ENCODE measurements at regions not wholly inside any gene's neighbourhood (a gene's known extent, or its start where the extent isn't known, plus 50 kb on each side); places are given as distances from the start of the nearest gene placed in this dataset.

DNA sequence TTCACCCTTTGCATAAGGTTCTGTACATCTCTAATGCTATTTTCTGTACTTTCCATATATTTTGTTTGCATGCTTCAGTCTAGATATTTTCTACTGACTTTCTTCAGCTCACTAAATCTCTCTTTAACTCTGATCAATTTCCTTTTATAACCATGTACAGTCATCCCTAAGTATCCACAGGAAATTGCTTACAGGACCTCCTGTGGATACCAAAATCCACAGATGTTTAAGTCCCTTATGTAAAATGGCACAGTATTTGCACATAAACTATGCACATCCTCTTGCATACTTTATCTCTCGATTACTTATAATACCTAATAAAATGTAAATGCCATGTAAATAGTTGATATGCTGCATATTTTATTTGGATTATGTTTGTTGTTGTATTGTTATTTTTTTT is 442.1 kb downstream of the TLE4 start:
- TF ChIP-seq, protein P1, sequence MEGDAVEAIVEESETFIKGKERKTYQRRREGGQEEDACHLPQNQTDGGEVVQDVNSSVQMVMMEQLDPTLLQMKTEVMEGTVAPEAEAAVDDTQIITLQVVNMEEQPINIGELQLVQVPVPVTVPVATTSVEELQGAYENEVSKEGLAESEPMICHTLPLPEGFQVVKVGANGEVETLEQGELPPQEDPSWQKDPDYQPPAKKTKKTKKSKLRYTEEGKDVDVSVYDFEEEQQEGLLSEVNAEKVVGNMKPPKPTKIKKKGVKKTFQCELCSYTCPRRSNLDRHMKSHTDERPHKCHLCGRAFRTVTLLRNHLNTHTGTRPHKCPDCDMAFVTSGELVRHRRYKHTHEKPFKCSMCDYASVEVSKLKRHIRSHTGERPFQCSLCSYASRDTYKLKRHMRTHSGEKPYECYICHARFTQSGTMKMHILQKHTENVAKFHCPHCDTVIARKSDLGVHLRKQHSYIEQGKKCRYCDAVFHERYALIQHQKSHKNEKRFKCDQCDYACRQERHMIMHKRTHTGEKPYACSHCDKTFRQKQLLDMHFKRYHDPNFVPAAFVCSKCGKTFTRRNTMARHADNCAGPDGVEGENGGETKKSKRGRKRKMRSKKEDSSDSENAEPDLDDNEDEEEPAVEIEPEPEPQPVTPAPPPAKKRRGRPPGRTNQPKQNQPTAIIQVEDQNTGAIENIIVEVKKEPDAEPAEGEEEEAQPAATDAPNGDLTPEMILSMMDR (IDR thresholded peaks at IDR 0.05; ENCODE audit: partially characterized antibody, unreplicated experiment) = no peak
- no peaks in the 10 kb centered on the region for H3K9me3 Mint-ChIP-seq (ENCODE audit: unreplicated experiment)
- no peak for DNase-seq
- H3K36me3 Mint-ChIP-seq (ENCODE audit: unreplicated experiment) = peaks cover 10% of the 10 kb centered on the region
- no peak overlapping the region for H3K4me3 Mint-ChIP-seq (ENCODE audit: unreplicated experiment)
- H3K27me3 Mint-ChIP-seq (ENCODE audit: unreplicated experiment) = no peaks in the 10 kb centered on the region
- H3K4me1 Mint-ChIP-seq (ENCODE audit: low read depth, unreplicated experiment) = no peaks in the 10 kb centered on the region
- no peak overlapping the region for H3K27ac Mint-ChIP-seq (ENCODE audit: unreplicated experiment)

DNA sequence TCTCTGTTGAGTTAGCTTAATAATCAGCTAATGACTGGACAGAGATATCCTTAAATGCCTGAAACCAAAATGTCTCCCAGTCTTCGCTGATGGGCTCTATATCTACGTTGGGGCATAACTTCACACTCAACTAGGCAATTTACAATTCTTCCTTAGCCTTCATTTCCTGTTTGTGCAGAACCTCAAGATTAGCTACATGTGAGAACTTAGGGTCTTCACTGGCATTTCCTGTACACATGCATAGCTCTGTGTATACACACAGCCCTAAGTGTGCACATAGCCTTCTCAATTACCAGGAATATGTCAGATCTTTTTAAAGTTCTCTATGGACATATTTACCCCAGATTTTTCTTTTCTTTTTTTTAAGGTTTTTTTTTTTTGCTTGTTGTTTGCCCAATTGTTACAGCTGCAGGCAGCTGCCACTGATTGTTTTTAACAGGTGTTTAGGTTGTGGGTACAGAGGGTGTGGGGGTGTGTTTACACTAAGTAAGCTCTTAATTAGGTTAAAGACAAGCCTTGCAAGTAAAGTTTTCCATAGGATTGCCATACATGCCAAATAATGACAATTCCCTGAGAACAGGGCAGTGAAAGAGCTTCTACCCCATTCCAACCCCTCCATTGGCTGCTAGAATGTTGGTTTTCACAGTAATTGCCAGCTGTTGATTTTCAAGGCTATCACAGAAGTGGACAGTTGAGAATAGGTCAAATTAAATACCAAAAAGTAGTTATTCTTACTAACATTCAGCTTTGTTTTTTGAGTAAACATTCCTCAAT is 441.0 kb downstream of the TLE4 start:
- H3K4me3 Mint-ChIP-seq (ENCODE audit: unreplicated experiment) = no peak overlapping the region
- TF ChIP-seq, protein P1 (IDR thresholded peaks at IDR 0.05; ENCODE audit: partially characterized antibody, unreplicated experiment) = no peak
- no peaks in the 10 kb centered on the region for H3K4me1 Mint-ChIP-seq (ENCODE audit: low read depth, unreplicated experiment)
- H3K9me3 Mint-ChIP-seq (ENCODE audit: unreplicated experiment) = no peaks in the 10 kb centered on the region
- H3K27me3 Mint-ChIP-seq (ENCODE audit: unreplicated experiment) = no peaks in the 10 kb centered on the region
- peaks cover 10% of the 10 kb centered on the region for H3K36me3 Mint-ChIP-seq (ENCODE audit: unreplicated experiment)
- no peak overlapping the region for H3K27ac Mint-ChIP-seq (ENCODE audit: unreplicated experiment)
- DNase-seq = no peak

DNA sequence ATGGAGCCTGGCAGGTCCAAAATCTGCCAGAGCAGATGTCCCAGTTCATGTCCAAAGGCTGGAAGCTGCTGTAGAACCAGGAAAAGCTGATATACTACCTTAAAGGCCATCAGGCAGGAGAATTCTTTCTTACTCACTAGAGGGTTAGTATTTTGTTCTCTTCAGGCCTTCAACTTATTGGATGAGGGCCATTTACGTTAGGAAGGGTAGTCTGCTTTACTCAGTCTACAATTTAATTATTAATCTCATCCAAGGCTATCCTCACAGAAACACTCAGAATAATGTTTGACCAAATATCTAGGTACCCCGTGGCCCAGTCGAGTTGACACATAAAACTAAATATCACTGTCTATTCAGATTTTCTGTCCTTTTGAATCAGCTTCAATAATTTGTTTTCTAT is 437.4 kb downstream of the TLE4 start:
- no peak for DNase-seq
- Mint-ChIP-seq H3K4me3 (ENCODE audit: unreplicated experiment) (no peak overlapping the region), H3K27ac (ENCODE audit: unreplicated experiment) (no peak overlapping the region), H3K36me3 (ENCODE audit: unreplicated experiment) (peaks cover 10% of the 10 kb centered on the region), H3K9me3 (ENCODE audit: unreplicated experiment) (no peaks in the 10 kb centered on the region), H3K27me3 (ENCODE audit: unreplicated experiment) (no peaks in the 10 kb centered on the region), H3K4me1 (ENCODE audit: low read depth, unreplicated experiment) (no peaks in the 10 kb centered on the region)
- TF ChIP-seq, protein P1 (IDR thresholded peaks at IDR 0.05; ENCODE audit: partially characterized antibody, unreplicated experiment) = no peak

DNA sequence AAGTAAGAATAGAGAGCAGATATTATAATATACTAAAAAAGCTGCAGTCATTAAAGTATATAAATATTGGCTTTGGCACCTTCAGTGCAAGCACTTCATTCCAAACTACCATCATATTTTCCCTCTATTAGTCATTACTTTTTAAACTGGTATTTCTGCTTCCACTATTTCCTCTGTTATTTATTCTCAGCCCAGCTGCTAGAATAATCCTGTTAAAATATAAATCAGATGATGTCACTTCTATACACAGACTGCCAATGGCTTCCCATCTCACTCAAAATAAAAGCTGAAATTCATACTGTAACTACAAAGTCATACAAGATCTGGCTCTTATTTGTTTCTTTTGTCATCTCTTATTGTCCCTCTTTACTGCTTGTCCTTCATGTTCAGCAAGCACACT is 432.9 kb downstream of the TLE4 start:
- no peak overlapping the region for H3K27ac Mint-ChIP-seq (ENCODE audit: unreplicated experiment)
- TF ChIP-seq, protein P1 (IDR thresholded peaks at IDR 0.05; ENCODE audit: partially characterized antibody, unreplicated experiment) = no peak
- H3K9me3 Mint-ChIP-seq (ENCODE audit: unreplicated experiment) = no peaks in the 10 kb centered on the region
- DNase-seq = no peak
- no peaks in the 10 kb centered on the region for H3K4me1 Mint-ChIP-seq (ENCODE audit: low read depth, unreplicated experiment)
- no peak overlapping the region for H3K4me3 Mint-ChIP-seq (ENCODE audit: unreplicated experiment)
- H3K27me3 Mint-ChIP-seq (ENCODE audit: unreplicated experiment) = no peaks in the 10 kb centered on the region
- H3K36me3 Mint-ChIP-seq (ENCODE audit: unreplicated experiment) = no peaks in the 10 kb centered on the region

DNA sequence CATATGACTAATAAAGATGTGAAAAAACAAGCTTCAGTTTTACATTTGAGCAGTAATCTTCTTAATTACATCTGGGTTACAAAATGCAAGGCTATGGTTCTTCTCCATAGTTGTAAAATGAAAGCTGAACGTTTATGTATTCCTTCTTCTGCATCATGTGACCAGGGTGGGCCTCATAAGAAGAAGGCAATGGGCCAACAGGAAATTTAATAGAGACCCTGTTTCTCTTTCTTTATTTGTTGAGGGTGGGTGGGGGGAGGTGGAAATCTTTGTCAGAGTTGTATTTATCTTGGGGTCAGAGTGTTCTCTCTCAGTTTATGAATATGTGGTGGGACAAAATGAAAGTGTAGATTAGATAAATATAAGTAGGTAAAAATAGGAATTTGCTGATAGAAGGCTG is 418.8 kb downstream of the TLE4 start:
- Mint-ChIP-seq H3K27me3 (ENCODE audit: unreplicated experiment) (no peaks in the 10 kb centered on the region), H3K4me3 (ENCODE audit: unreplicated experiment) (no peak overlapping the region), H3K4me1 (ENCODE audit: low read depth, unreplicated experiment) (peaks cover 9% of the 10 kb centered on the region), H3K36me3 (ENCODE audit: unreplicated experiment) (no peaks in the 10 kb centered on the region), H3K27ac (ENCODE audit: unreplicated experiment) (no peak overlapping the region), H3K9me3 (ENCODE audit: unreplicated experiment) (no peaks in the 10 kb centered on the region)
- no peak for DNase-seq
- TF ChIP-seq, protein P1 (IDR thresholded peaks at IDR 0.05; ENCODE audit: partially characterized antibody, unreplicated experiment) = no peak
